ENCODE measurements at regions not wholly inside any gene's neighbourhood (a gene's known extent, or its start where the extent isn't known, plus 50 kb on each side); places are given as distances from the start of the nearest gene placed in this dataset.
"Not testable (repeated sequence)": the region's sequence is repeated elsewhere in the genome, so short reads cannot be mapped to it uniquely, and the experiment has no call there.

- DNase-seq: no peak
Observed at GRCh38 chr20:43363506-43363905, 94.2 kb upstream of the SRSF6 start.

- DNase-seq: no peak
Observed at GRCh38 chr20:43361526-43361925, 96.2 kb upstream of the SRSF6 start.

- DNase-seq: no peak
Observed at GRCh38 chr20:43360016-43360415, 97.7 kb upstream of the SRSF6 start.

- no peak for DNase-seq
Observed at GRCh38 chr20:43358811-43359210, 98.9 kb upstream of the SRSF6 start.

GRCh38 chr20:43357352-43357751, 100.3 kb upstream of the SRSF6 start:
- no peak for DNase-seq

- DNase-seq: no peak
Observed at GRCh38 chr20:43355610-43356009, 102.1 kb upstream of the SRSF6 start.

- DNase-seq: no peak
Observed at GRCh38 chr20:43352996-43353395, 104.7 kb upstream of the SRSF6 start.

GRCh38 chr20:43350694-43351093, 107.0 kb upstream of the SRSF6 start:
- not testable (repeated sequence) for DNase-seq

GRCh38 chr20:43349841-43350240, 107.9 kb upstream of the SRSF6 start:
- DNase-seq: no peak

- not testable (repeated sequence) for DNase-seq
Observed at GRCh38 chr20:43347839-43348238, 109.9 kb upstream of the SRSF6 start.

- DNase-seq: peak; percentile 32
Observed at GRCh38 chr20:43345676-43346075, 112.0 kb upstream of the SRSF6 start.

- no peak for DNase-seq
Observed at GRCh38 chr20:43341511-43341910, 116.2 kb upstream of the SRSF6 start.

GRCh38 chr20:43337036-43337435, 120.7 kb upstream of the SRSF6 start:
- DNase-seq: no peak

- no peak for DNase-seq
Observed at GRCh38 chr20:43334080-43334479, 123.6 kb upstream of the SRSF6 start.

- DNase-seq: no peak
Observed at GRCh38 chr20:43331906-43332305, 125.8 kb upstream of the SRSF6 start.

GRCh38 chr20:43328697-43329096, 129.0 kb upstream of the SRSF6 start:
- no peak for DNase-seq

GRCh38 chr20:43327234-43327633, 130.5 kb upstream of the SRSF6 start:
- DNase-seq: not testable (repeated sequence)

- no peak for DNase-seq
Observed at GRCh38 chr20:43325926-43326325, 131.8 kb upstream of the SRSF6 start.

- no peak for DNase-seq
Observed at GRCh38 chr20:43323592-43323991, 133.9 kb upstream of the PTPRT start.

- peak; percentile 4 for DNase-seq
Observed at GRCh38 chr20:43322851-43323250, 133.1 kb upstream of the PTPRT start.

GRCh38 chr20:43320536-43320935, 130.8 kb upstream of the PTPRT start:
- no peak for DNase-seq

GRCh38 chr20:43318755-43319297, 129.1 kb upstream of the PTPRT start:
- no peak for DNase-seq

GRCh38 chr20:43316271-43316670, 126.6 kb upstream of the PTPRT start:
- no peak for DNase-seq

GRCh38 chr20:43309266-43309665, 119.6 kb upstream of the PTPRT start:
- no peak for DNase-seq

- no peak for DNase-seq
Observed at GRCh38 chr20:43306837-43307236, 117.1 kb upstream of the PTPRT start.

GRCh38 chr20:43305749-43306148, 116.0 kb upstream of the PTPRT start:
- no peak for DNase-seq
